NCI-H1048 (cell line): ENCODE measurements at regions not wholly inside any gene's neighbourhood (a gene's known extent, or its start where the extent isn't known, plus 50 kb on each side); places are given as distances from the start of the nearest gene placed in this dataset.

ENCODE experiments used
- DNase-seq: peaks from one replicate; lab custom pipeline; 2025; lab: John Stamatoyannopoulos, UW

DNA sequence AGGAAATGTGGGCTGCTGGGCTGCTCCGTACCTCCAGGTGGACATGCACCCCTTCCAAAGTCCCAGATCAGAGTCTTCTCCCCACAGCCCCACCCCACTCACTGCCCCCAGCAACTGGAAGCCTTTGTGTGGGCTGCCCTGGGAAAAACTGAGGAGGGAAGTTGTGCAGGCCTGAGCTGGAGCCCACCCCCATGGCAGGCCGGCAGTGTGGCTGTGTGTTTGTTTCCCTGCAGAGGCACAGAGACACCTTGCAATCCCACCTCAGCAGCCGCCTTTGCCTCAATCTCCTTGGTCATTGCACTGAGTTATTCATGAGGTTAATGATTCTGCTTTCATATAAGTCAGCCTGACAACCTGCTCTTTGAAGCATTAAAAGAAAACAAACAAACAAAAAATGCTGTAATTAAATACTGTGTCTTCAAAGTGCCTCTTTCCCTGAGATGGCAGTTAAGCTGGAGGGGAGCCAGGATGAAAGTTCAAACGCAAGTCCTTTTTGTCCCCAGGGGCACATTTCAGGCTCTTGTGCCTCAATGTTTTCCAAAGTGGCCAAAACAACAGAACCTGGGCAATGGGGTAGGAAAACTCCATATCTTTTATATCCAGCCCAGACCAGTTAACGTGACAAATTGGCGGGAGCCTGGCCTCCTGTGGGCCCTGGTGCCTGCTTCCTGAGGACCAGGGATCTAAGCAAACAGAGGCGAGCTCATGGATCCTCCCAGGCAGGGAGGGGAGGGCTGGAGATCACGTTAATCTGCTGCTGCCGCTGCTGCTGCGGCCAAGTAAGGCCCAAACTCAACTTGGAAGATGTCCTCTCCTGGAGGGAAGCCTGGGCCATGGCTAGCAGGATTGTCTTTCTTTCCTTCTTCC is 51.9 kb upstream of the TSPAN11 start:
- no peak for DNase-seq

GRCh38 chr12:30870491-30871265 is 55.9 kb upstream of the TSPAN11 start:
- no peak for DNase-seq

GRCh38 chr12:30867415-30867814 is 59.1 kb upstream of the TSPAN11 start:
- DNase-seq: no peak

DNA sequence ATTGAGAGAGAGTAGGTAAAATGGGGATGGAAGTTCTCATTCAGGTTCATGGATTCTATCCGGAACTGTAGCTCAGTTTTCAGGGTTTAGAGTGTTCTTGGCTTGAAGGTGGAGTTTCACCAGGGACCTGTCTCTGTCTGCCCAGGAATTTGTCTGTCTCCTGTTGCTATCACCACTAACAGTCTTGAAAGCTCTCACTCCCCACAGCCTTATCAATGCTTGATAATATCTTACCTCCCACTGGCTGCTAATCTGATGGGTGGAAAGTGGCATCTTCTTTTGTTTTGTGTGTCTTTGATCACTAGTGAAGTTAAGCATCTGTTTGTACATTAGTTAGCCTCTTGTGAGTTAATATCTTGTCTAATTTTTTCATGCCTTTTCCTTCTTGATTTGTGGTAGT is 60.3 kb upstream of the TSPAN11 start:
- no peak for DNase-seq

- no peak for DNase-seq
Measured at GRCh38 chr12:30863839-30864238, 62.7 kb upstream of the TSPAN11 start.

GRCh38 chr12:30862486-30862885 is 64.1 kb upstream of the TSPAN11 start:
- no peak for DNase-seq

GRCh38 chr12:30859226-30859625 is 67.3 kb upstream of the TSPAN11 start:
- no peak for DNase-seq

DNA sequence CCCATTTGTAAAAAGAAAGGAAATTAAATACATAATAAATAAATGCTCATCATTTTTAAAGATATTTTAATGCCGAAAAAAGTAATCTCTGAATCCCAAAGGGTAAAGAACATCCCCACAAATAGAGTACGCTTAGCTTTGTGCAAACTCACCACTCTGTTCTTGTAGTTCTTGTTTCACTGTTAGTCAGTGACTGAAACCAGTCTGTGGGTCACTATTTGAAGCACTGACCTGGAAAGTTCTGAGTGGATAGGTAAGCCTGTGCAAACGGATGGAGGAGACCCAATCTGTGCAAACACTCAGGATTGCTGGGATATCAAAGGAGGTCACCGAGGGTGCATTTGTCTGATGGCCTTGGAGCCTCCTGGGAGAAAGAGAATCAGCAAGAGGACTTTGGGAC is 68.1 kb upstream of the TSPAN11 start:
- no peak for DNase-seq

DNA sequence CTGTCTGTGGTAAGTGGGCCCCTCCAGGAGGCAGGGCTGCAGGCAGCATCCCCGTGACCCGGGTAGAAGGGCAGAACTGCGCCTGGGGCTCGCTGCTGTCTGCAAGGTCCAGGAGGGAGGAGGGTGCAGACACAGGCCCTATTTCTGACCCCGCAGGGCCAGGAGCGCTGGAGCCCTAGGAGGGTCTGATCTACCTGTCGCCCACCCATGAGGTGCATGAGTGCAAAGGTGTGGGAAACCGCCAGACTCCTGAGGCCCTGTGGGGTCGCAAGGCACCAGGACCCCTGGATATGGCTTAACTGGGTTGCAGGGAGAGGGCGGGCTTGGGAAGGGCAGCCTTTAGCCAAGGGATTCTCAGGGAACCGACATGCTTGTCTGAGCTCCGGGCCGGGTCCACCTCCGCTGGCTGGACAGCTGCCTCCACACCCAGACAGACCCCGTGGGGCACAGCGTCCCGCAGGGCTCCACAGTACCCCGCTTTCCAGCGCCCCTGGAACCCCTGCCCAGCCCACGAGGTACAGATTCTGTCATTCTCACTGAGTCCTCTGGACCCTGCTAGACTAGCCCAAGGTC is 72.9 kb upstream of the TSPAN11 start:
- no peak for DNase-seq

GRCh38 chr12:30850684-30851083 is 75.9 kb upstream of the TSPAN11 start:
- DNase-seq: no peak

GRCh38 chr12:30847259-30847658 is 79.3 kb upstream of the TSPAN11 start:
- DNase-seq: peak; percentile 11

DNA sequence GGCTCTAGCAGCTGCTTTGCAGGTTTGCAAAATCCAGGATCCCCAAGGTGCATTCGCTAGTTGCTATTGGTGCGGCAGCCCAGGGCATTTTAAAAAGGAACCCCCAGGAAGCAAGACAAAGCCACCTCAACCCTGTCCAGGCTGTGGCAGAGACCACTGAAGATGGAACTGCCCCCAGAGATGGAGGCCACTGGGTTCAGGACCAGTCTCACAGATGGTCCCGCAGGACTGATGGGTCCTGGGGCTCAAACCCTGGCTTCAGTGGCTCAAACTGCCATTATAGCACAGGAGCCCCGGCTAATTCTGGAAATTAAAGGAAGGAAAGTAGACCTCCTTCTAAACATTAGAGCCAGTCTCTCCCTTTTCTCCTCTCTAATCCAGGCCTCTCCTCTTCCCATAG is 79.8 kb upstream of the TSPAN11 start:
- DNase-seq: no peak

GRCh38 chr12:30845676-30846075 is 80.9 kb upstream of the TSPAN11 start:
- no peak for DNase-seq

- DNase-seq: no peak
Measured at GRCh38 chr12:30843211-30843610, 83.3 kb upstream of the TSPAN11 start.

DNA sequence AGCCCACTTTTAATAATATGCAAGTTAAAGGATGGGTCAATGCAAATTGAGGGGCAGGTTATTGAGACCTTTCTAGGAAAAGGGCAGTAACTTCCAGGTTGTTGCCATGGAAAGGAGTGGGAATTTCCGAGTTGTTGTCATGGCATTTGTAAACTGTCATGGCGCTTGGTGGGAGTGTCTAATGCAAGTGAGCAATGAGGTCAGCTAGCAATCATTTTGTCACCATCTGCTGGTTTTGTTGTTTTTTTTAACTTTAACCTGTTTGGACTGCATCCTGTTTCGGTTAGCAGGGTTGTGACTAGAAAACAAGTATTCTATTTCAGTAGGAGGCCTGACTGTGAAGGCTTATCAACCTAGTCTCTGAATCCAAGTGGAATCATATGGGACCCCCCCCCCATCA is 85.8 kb upstream of the TSPAN11 start:
- DNase-seq: no peak

DNA sequence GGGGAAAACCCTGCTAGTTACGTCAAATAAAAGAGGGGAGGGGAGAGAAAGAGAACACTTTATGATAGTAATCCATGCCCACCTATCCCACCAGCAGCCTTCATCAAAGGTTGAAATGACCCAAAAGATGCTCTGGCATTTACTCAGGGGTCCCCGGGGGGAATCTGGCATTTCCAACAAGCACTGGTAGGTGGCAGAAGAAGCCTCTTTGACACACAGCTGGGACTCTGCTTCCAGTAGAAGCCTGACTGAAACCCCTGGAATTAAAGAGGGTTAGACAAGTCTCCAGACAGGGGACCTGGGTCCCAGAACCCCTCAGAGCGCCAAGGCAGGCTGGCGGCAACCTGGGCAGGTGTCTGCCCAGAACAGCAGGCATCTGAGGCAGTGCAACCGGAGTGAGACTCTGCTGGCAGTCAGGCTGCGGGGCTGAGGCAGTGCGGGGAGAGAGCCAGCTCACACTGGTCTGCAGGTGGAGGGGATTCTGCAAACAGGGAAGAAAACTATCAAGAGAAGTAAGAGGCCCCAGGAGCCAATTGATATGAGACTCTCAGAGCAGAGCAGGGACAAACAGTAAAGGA is 85.0 kb upstream of the CAPRIN2 start:
- DNase-seq: no peak

DNA sequence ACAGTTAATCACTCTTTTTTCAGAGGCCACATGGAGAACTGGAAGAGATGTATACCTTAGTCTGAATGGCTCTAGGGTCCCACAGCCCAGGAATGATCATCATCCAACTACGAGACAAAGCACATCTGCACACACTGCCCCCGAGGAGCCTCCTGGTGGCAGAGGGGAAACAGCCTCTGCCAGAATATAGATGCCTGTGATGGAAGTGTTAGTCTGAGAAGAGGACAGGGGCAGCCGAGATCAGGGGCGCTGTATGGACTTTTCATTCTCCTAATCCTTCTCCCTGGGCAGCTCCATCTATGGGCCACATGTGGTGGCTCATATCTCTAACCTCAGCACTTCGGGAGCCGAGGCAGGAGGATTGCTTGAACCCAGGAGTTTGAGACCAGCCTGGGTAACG is 82.8 kb upstream of the CAPRIN2 start:
- DNase-seq: no peak

- no peak for DNase-seq
Measured at GRCh38 chr12:30836656-30837445, 82.1 kb upstream of the CAPRIN2 start.

GRCh38 chr12:30835216-30835615 is 80.5 kb upstream of the CAPRIN2 start:
- DNase-seq: no peak

DNA sequence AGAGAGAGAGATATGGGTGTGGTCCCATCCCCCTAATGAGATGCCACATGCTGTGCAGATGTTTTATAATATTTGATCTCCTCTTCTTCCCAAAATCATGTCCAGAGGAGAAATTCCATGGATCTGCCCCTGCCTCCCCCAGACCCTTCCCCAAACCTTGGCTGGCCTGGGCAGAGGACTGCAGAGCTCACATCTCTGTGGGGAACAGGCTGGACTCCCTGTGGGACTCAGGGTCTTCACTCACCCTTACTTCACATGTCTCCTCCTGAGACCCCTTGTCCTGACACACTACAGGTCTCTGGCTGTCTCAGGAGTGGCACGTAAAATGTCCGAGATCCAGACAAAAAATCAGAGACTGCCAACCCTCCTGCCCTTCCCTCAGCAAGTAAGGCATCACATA is 76.0 kb upstream of the CAPRIN2 start:
- DNase-seq: no peak

- DNase-seq: no peak
Measured at GRCh38 chr12:30829876-30830275, 75.1 kb upstream of the CAPRIN2 start.

- DNase-seq: no peak
Measured at GRCh38 chr12:30828686-30829085, 73.9 kb upstream of the CAPRIN2 start.
